ENCODE measurements at regions not wholly inside any gene's neighbourhood (a gene's known extent, or its start where the extent isn't known, plus 50 kb on each side); places are given as distances from the start of the nearest gene placed in this dataset.

- Histone ChIP-seq H3K9me3 (no peaks in the 10 kb centered on the region), H3K4me3 (replicated peaks in 1 of 3) (no peak overlapping the region), H3K27me3 (no peaks in the 10 kb centered on the region), H3K36me3 (no peaks in the 10 kb centered on the region), H3K4me1 (no peaks in the 10 kb centered on the region), H3K27ac (no peak overlapping the region)
- TF ChIP-seq POLR2A (IDR thresholded peaks at IDR 0.05): no peak
- TF ChIP-seq, protein P1, sequence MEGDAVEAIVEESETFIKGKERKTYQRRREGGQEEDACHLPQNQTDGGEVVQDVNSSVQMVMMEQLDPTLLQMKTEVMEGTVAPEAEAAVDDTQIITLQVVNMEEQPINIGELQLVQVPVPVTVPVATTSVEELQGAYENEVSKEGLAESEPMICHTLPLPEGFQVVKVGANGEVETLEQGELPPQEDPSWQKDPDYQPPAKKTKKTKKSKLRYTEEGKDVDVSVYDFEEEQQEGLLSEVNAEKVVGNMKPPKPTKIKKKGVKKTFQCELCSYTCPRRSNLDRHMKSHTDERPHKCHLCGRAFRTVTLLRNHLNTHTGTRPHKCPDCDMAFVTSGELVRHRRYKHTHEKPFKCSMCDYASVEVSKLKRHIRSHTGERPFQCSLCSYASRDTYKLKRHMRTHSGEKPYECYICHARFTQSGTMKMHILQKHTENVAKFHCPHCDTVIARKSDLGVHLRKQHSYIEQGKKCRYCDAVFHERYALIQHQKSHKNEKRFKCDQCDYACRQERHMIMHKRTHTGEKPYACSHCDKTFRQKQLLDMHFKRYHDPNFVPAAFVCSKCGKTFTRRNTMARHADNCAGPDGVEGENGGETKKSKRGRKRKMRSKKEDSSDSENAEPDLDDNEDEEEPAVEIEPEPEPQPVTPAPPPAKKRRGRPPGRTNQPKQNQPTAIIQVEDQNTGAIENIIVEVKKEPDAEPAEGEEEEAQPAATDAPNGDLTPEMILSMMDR (IDR thresholded peaks at IDR 0.05): no peak
- intact Hi-C loops (cut with DNase I): no loop called here
- no peak for DNase-seq
- 87 to 93% methylated on average over 4 of the region's 8 CpGs for WGBS, 2 donors
Observed at GRCh38 chr5:103434057-103434456, 128.5 kb downstream of the NUDT12 start.

GRCh38 chr5:103433211-103433610, 129.4 kb downstream of the NUDT12 start:
- Histone ChIP-seq H3K9me3 (no peaks in the 10 kb centered on the region), H3K27ac (no peak overlapping the region), H3K4me1 (no peaks in the 10 kb centered on the region), H3K4me3 (replicated peaks in 1 of 3) (no peak overlapping the region), H3K36me3 (no peaks in the 10 kb centered on the region), H3K27me3 (no peaks in the 10 kb centered on the region)
- no peak for TF ChIP-seq POLR2A (IDR thresholded peaks at IDR 0.05)
- TF ChIP-seq, protein P1 (IDR thresholded peaks at IDR 0.05): no peak
- intact Hi-C loops (cut with DNase I): no loop called here
- DNase-seq: no peak
- WGBS, 2 donors: 96 to 100% methylated on average over 1 of the region's 1 CpG

DNA sequence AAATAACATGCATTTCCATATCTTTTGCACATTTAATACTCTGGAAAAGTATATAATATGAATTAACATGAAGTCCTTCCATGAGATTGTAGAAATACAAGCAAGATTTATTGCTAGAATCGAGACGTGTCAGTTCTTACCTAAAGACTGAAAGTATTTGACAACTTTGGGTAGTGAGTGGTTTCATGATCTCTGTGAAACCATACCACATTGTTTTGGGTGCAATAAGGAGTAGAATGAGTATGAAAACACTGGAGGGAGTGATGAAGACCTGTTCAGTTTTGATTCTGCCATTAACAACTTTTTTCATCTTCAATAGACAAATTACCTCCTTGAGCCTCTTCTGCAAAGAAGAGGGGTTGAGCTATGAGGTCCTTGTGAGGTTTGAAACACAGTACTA, 133.7 kb downstream of the NUDT12 start:
- 82 to 94% methylated on average over 2 of the region's 2 CpGs for WGBS, 2 donors
- no peak for DNase-seq
- no peak overlapping the region for H3K4me3 ChIP-seq (replicated peaks in 1 of 3)
- no peaks in the 10 kb centered on the region for H3K36me3 ChIP-seq
- H3K9me3 ChIP-seq: no peaks in the 10 kb centered on the region
- H3K27me3 ChIP-seq: no peaks in the 10 kb centered on the region
- intact Hi-C loops (cut with DNase I): no loop called here
- peaks cover 0 to 15% of the 10 kb centered on the region in 2 donors for H3K4me1 ChIP-seq
- no peak for TF ChIP-seq POLR2A (IDR thresholded peaks at IDR 0.05)
- TF ChIP-seq, protein P1 (IDR thresholded peaks at IDR 0.05): no peak
- no peak overlapping the region for H3K27ac ChIP-seq

GRCh38 chr5:103428411-103428871, 134.1 kb downstream of the NUDT12 start:
- Histone ChIP-seq H3K36me3 (no peaks in the 10 kb centered on the region), H3K4me3 (replicated peaks in 1 of 3) (no peak overlapping the region), H3K9me3 (no peaks in the 10 kb centered on the region), H3K27me3 (no peaks in the 10 kb centered on the region), H3K4me1 (peaks cover 5 to 15% of the 10 kb centered on the region in 2 donors), H3K27ac (no peak overlapping the region)
- TF ChIP-seq, protein P1 (IDR thresholded peaks at IDR 0.05): no peak
- TF ChIP-seq POLR2A (IDR thresholded peaks at IDR 0.05): no peak
- 21 to 30% methylated on average over 5 to 6 of the region's 6 CpGs for WGBS, 2 donors
- intact Hi-C loops (cut with DNase I): no loop called here
- DNase-seq: peak; percentile 70 to 87

GRCh38 chr5:103427326-103427725, 135.3 kb downstream of the NUDT12 start:
- TF ChIP-seq, protein P1 (IDR thresholded peaks at IDR 0.05): no peak
- TF ChIP-seq POLR2A (IDR thresholded peaks at IDR 0.05): no peak
- WGBS, 2 donors: 92 to 93% methylated on average over 3 of the region's 3 CpGs
- peaks cover 5 to 16% of the 10 kb centered on the region in 2 donors for H3K4me1 ChIP-seq
- H3K9me3 ChIP-seq: no peaks in the 10 kb centered on the region
- no peaks in the 10 kb centered on the region for H3K27me3 ChIP-seq
- H3K36me3 ChIP-seq: no peaks in the 10 kb centered on the region
- H3K27ac ChIP-seq: no peak overlapping the region
- no peak overlapping the region for H3K4me3 ChIP-seq (replicated peaks in 1 of 3)
- intact Hi-C loops (cut with DNase I): no loop called here
- DNase-seq: no peak
